H9 (cell line): ENCODE measurements at regions not wholly inside any gene's neighbourhood (a gene's known extent, or its start where the extent isn't known, plus 50 kb on each side); places are given as distances from the start of the nearest gene placed in this dataset.

Experiments used
- DNase-seq: peaks from one replicate; pipeline ENCODE4 v3.0.0-alpha.2; 2017
- H2AFZ ChIP-seq: one replicate; pipeline ENCODE4 v1.6.1; 2013; ENCODE audit warnings: mild to moderate bottlenecking, low read length, control low read depth, moderate library complexity
- H2AK5ac ChIP-seq: 2 replicates; pipeline ENCODE4 v1.6.1; 2013; ENCODE audit warnings: low read length, control low read depth, mixed read lengths; ENCODE audit not compliant: insufficient read length
- H2BK120ac ChIP-seq: one replicate; pipeline ENCODE4 v1.6.1; 2013; ENCODE audit warnings: low read depth, mild to moderate bottlenecking, low read length, control low read depth, inconsistent platforms; ENCODE audit not compliant: poor library complexity, severe bottlenecking
- H2BK12ac ChIP-seq: 2 replicates; pipeline ENCODE4 v1.6.1; 2013; ENCODE audit warnings: low read length, control low read depth, mixed read lengths, low read depth; ENCODE audit not compliant: insufficient read length
- H2BK15ac ChIP-seq: 2 replicates; pipeline ENCODE4 v1.6.1; 2013; ENCODE audit warnings: low read depth, low read length, control low read depth
- H2BK20ac ChIP-seq: one replicate; pipeline ENCODE4 v1.6.1; 2013; ENCODE audit warnings: low read depth, mild to moderate bottlenecking, low read length, control low read depth, inconsistent platforms; ENCODE audit not compliant: poor library complexity, severe bottlenecking
- H2BK5ac ChIP-seq: 2 replicates; pipeline ENCODE4 v1.6.1; 2013; ENCODE audit warnings: low read length, control low read depth, mixed read lengths; ENCODE audit not compliant: insufficient read length
- H3K14ac ChIP-seq: 2 replicates; pipeline ENCODE4 v1.6.1; 2013; ENCODE audit warnings: low read length, control low read depth; ENCODE audit not compliant: insufficient read depth
- H3K18ac ChIP-seq: 2 replicates; pipeline ENCODE4 v1.6.1; 2013; ENCODE audit warnings: low read depth, mild to moderate bottlenecking, mixed read lengths, low read length, control low read depth; ENCODE audit not compliant: insufficient read length
- H3K23ac ChIP-seq: 2 replicates; pipeline ENCODE4 v1.6.1; 2013; ENCODE audit warnings: low read length, control low read depth, mixed read lengths, low read depth; ENCODE audit not compliant: insufficient read length
- H3K23me2 ChIP-seq: 2 replicates; pipeline ENCODE4 v1.6.1; 2013; ENCODE audit warnings: low read depth, mild to moderate bottlenecking, mixed read lengths, low read length, control low read depth; ENCODE audit not compliant: insufficient read length, poor library complexity, severe bottlenecking
- H3K27ac ChIP-seq: 2 replicates; pipeline ENCODE4 v1.5.1; 2013; ENCODE audit warnings: low read length, control low read depth, mixed read lengths, low read depth; ENCODE audit not compliant: insufficient read length
- H3K27me3 ChIP-seq: 2 replicates; pipeline ENCODE4 v1.6.1; 2013; ENCODE audit warnings: low read length, control low read depth, inconsistent platforms; ENCODE audit not compliant: insufficient read depth
- H3K4ac ChIP-seq: 2 replicates; pipeline ENCODE4 v1.6.1; 2013; ENCODE audit warnings: low read depth, mild to moderate bottlenecking, control low read depth, inconsistent platforms, low read length, moderate library complexity
- H3K4me1 ChIP-seq: 2 replicates; pipeline ENCODE4 v1.6.1; 2013; ENCODE audit warnings: low read length, control low read depth, inconsistent platforms; ENCODE audit not compliant: insufficient read depth
- H3K4me2 ChIP-seq: 2 replicates; pipeline ENCODE4 v1.6.1; 2013; ENCODE audit warnings: low read length, control low read depth, mixed read lengths; ENCODE audit not compliant: insufficient read length, insufficient read depth
- H3K56ac ChIP-seq: 2 replicates; pipeline ENCODE4 v1.6.1; 2013; ENCODE audit warnings: low read depth, mild to moderate bottlenecking, mixed read lengths, low read length, control low read depth; ENCODE audit not compliant: insufficient read length
- H3K79me1 ChIP-seq: 2 replicates; pipeline ENCODE4 v1.6.1; 2013; ENCODE audit warnings: low read depth, mild to moderate bottlenecking, moderate library complexity, low read length, control low read depth, inconsistent platforms; ENCODE audit not compliant: insufficient read depth, poor library complexity, severe bottlenecking
- H3K79me2 ChIP-seq: 2 replicates; pipeline ENCODE4 v1.6.1; 2013; ENCODE audit warnings: low read length, control low read depth, inconsistent platforms; ENCODE audit not compliant: insufficient read depth
- H3K9ac ChIP-seq: 2 replicates; pipeline ENCODE4 v1.6.1; 2013; ENCODE audit warnings: low read length, control low read depth, mixed read lengths; ENCODE audit not compliant: insufficient read length; ENCODE audit errors: extremely low read depth
- H3K9me3 ChIP-seq: one replicate; pipeline ENCODE4 v1.6.1; 2013; ENCODE audit warnings: low read depth, low read length, inconsistent platforms; ENCODE audit not compliant: control insufficient read depth
- H3T11ph ChIP-seq: one replicate; pipeline ENCODE4 v1.6.1; 2013; ENCODE audit warnings: mild to moderate bottlenecking, low read length, control low read depth, inconsistent platforms
- H4K20me1 ChIP-seq: one replicate; pipeline ENCODE4 v1.6.1; 2013; ENCODE audit not compliant: control insufficient read depth, insufficient read length, insufficient read depth
- H4K5ac ChIP-seq: 2 replicates; pipeline ENCODE4 v1.6.1; 2013; ENCODE audit warnings: low read depth, mild to moderate bottlenecking, mixed read lengths, low read length, control low read depth; ENCODE audit not compliant: insufficient read length
- H4K8ac ChIP-seq: replicated peaks from 2 replicates; pipeline ENCODE4 v1.6.1; 2013; ENCODE audit warnings: low read length, control low read depth, mixed read lengths, low read depth; ENCODE audit not compliant: insufficient read length
- H4K91ac ChIP-seq: 2 replicates; pipeline ENCODE4 v1.6.1; 2013; ENCODE audit warnings: low read depth, mild to moderate bottlenecking, moderate library complexity, mixed read lengths, low read length, control low read depth; ENCODE audit not compliant: insufficient read length
- H3K27ac Mint-ChIP-seq, 3 experiments: 2 replicates in 2 of 3; 3 replicates in 1 of 3; pipeline ENCODE4 v1.8.0; 2020 to 2021; ENCODE audit warnings: mixed read lengths in 3 of 3, mild to moderate bottlenecking in 1 of 3, moderate library complexity in 1 of 3
- H3K27me3 Mint-ChIP-seq: 2 replicates; pipeline ENCODE4 v1.8.0; 2021; ENCODE audit warnings: low read depth, mild to moderate bottlenecking, moderate library complexity, mixed read lengths
- H3K36me3 Mint-ChIP-seq, 3 experiments: 2 replicates in 2 of 3; 3 replicates in 1 of 3; pipeline ENCODE4 v1.8.0; 2020 to 2021; ENCODE audit warnings: low read depth in 3 of 3, mixed read lengths in 3 of 3; ENCODE audit not compliant: insufficient read depth in 1 of 3
- H3K4me1 Mint-ChIP-seq, 2 experiments: 2 replicates each; pipeline ENCODE4 v1.8.0; 2020; ENCODE audit warnings: mixed read lengths in 2 of 2
- H3K4me3 Mint-ChIP-seq, 2 experiments: 2 replicates in 1 of 2; 3 replicates in 1 of 2; pipeline ENCODE4 v1.8.0; 2020 to 2021; ENCODE audit warnings: mild to moderate bottlenecking in 2 of 2, mixed read lengths in 2 of 2, moderate library complexity in 1 of 2
- H3K9me3 Mint-ChIP-seq, 2 experiments: 2 replicates in 1 of 2; 3 replicates in 1 of 2; pipeline ENCODE4 v1.8.0; 2020; ENCODE audit warnings: mild to moderate bottlenecking in 2 of 2, mixed read lengths in 2 of 2, moderate library complexity in 1 of 2
- CTCF ChIP-seq: fragments of 200-600 bp; sonication (generic); conservative IDR thresholded peaks from 3 replicates; pipeline ENCODE4 v1.8.0; 2021; ENCODE audit warnings: antibody characterized with exemption, mild to moderate bottlenecking
- WGBS: extraction: QIAGEN DNeasy Blood & Tissue Kit; methylation state at CpG from one replicate; pipeline ENCODE4 v1.1.7; 2013; ENCODE audit warnings: missing lambda C conversion rate, low lambda C conversion rate, mixed read lengths; ENCODE audit not compliant: insufficient read length; ENCODE audit errors: extremely low coverage; 5-methylcytosine and 5-hydroxymethylcytosine counted together

GRCh38 chr13:106220211-106220610 is 315.3 kb downstream of the EFNB2 start:
- Histone ChIP-seq H4K20me1 (no peaks in the 10 kb centered on the region), H2AFZ (no peak overlapping the region)
- peaks cover 2 to 3% of the 10 kb centered on the region in 2 experiments; a peak in 1 of 5 replicates for H3K9me3 Mint-ChIP-seq

More at GRCh38 chr13:106220211-106220610, 315.3 kb downstream of the EFNB2 start:
- Histone ChIP-seq H2BK5ac (no peak overlapping the region), H3K79me2 (no peaks in the 10 kb centered on the region), H3K9me3 (no peaks in the 10 kb centered on the region), H3K79me1 (no peaks in the 10 kb centered on the region), H3K4me2 (no peak overlapping the region), H3K27me3 (no peaks in the 10 kb centered on the region), H3K4me1 (no peaks in the 10 kb centered on the region), H3K56ac (no peak overlapping the region), H2BK20ac (no peak overlapping the region), H3K27ac (no peak overlapping the region), H2BK12ac (no peak overlapping the region), H3K9ac (no peak overlapping the region), H3T11ph (no peak overlapping the region), H3K14ac (no peak overlapping the region), H3K23me2 (no peaks in the 10 kb centered on the region), H3K18ac (no peak overlapping the region), H3K4ac (no peak overlapping the region), H2AK5ac (no peak overlapping the region), H4K5ac (no peak overlapping the region), H2BK120ac (no peak overlapping the region), H4K91ac (no peak overlapping the region), H3K23ac (no peak overlapping the region), H2BK15ac (no peak overlapping the region), H4K8ac (no peak overlapping the region)
- H3K4me1 Mint-ChIP-seq: peaks cover 0 to 3% of the 10 kb centered on the region in 2 experiments; a peak in 2 of 4 replicates
- no peaks in the 10 kb centered on the region for H3K27me3 Mint-ChIP-seq
- TF ChIP-seq CTCF: no peak
- H3K4me3 Mint-ChIP-seq: no peak overlapping the region
- H3K36me3 Mint-ChIP-seq: peaks cover 0 to 4% (median 2%) of the 10 kb centered on the region in 3 experiments; a peak in 2 of 7 replicates
- no CpG with 5 or more reads among the region's 3 CpGs for WGBS
- DNase-seq: no peak
- no peak overlapping the region for H3K27ac Mint-ChIP-seq
